AG10803 (cell line): ENCODE measurements at regions not wholly inside any gene's neighbourhood (a gene's known extent, or its start where the extent isn't known, plus 50 kb on each side); places are given as distances from the start of the nearest gene placed in this dataset.

ENCODE experiments used
- DNase-seq: peaks from one replicate; pipeline ENCODE4 v3.0.0; 2010; ENCODE audit warnings: low read depth
- H3K4me3 ChIP-seq: 2 replicates; pipeline ENCODE4 v1.5.1; 2011; ENCODE audit warnings: mild to moderate bottlenecking, low read length, control low read depth
- CTCF ChIP-seq: conservative IDR thresholded peaks from 2 replicates; pipeline ENCODE4 v1.5.1; 2011; ENCODE audit warnings: mild to moderate bottlenecking, low read length, control low read depth, inconsistent platforms

- DNase-seq, result no peak
- no peak for TF ChIP-seq CTCF
- no peak overlapping the region for H3K4me3 ChIP-seq
Measured at GRCh38 chr9:89879701-89880100, 274.9 kb downstream of the GADD45G start.

GRCh38 chr9:89880161-89880560, 275.3 kb downstream of the GADD45G start:
- no peak for TF ChIP-seq CTCF
- no peak overlapping the region for H3K4me3 ChIP-seq
- DNase-seq, result no peak

- no peak for TF ChIP-seq CTCF
- H3K4me3 ChIP-seq, result no peak overlapping the region
- no peak for DNase-seq
Measured at GRCh38 chr9:89880721-89881120, 275.9 kb downstream of the GADD45G start.

GRCh38 chr9:89881431-89881830, 276.6 kb downstream of the GADD45G start:
- TF ChIP-seq CTCF, result no peak
- no peak for DNase-seq
- no peak overlapping the region for H3K4me3 ChIP-seq

GRCh38 chr9:89882930-89883361, 278.1 kb downstream of the GADD45G start:
- no peak for DNase-seq
- H3K4me3 ChIP-seq, result no peak overlapping the region
- no peak for TF ChIP-seq CTCF

- no peak for DNase-seq
- H3K4me3 ChIP-seq, result no peak overlapping the region
- TF ChIP-seq CTCF, result no peak
Measured at GRCh38 chr9:89883401-89884341, 278.9 kb downstream of the GADD45G start.

GRCh38 chr9:89884356-89885083, 279.7 kb downstream of the GADD45G start:
- no peak for DNase-seq
- H3K4me3 ChIP-seq, result no peak overlapping the region
- TF ChIP-seq CTCF, result no peak
